Liver (tissue), 8 donors: ENCODE measurements at regions not wholly inside any gene's neighbourhood (a gene's known extent, or its start where the extent isn't known, plus 50 kb on each side); places are given as distances from the start of the nearest gene placed in this dataset.

Experiments used
- DNase-seq: peaks from one replicate; pipeline ENCODE4 v3.0.0-alpha.2; 2017; ENCODE audit warnings: low spot score
- H3K27ac ChIP-seq, 2 donors: one replicate each; pipeline ENCODE4 v1.7.0; 2013; ENCODE audit warnings: inconsistent platforms in 2 of 2, low read length in 2 of 2, control low read depth in 1 of 2, low read depth in 1 of 2, mild to moderate bottlenecking in 1 of 2
- H3K27me3 ChIP-seq, 4 donors: one replicate each; pipeline versions ENCODE4 v1.6.1 to v1.7.0; 2013; ENCODE audit warnings: low read length in 3 of 4, inconsistent platforms in 1 of 4, mild to moderate bottlenecking in 1 of 4, moderate library complexity in 1 of 4; ENCODE audit not compliant: control insufficient read depth in 4 of 4, insufficient read depth in 4 of 4
- H3K36me3 ChIP-seq, 4 donors: one replicate each; pipeline versions ENCODE4 v1.6.1 to v1.7.0; 2013; ENCODE audit warnings: low read length in 3 of 4, mild to moderate bottlenecking in 3 of 4, low read depth in 1 of 4, moderate library complexity in 1 of 4; ENCODE audit not compliant: control insufficient read depth in 4 of 4, insufficient read depth in 3 of 4
- H3K4me1 ChIP-seq, 4 donors: one replicate each; pipeline versions ENCODE4 v1.6.1 to v1.7.0; 2013; ENCODE audit warnings: low read length in 3 of 4, mild to moderate bottlenecking in 3 of 4, moderate library complexity in 1 of 4; ENCODE audit not compliant: control insufficient read depth in 4 of 4, insufficient read depth in 4 of 4
- H3K4me3 ChIP-seq, 3 donors: one replicate each; pipeline versions ENCODE4 v1.6.1 to v1.7.0; 2013; ENCODE audit warnings: low read length in 3 of 3, control low read depth in 1 of 3, low read depth in 1 of 3, mild to moderate bottlenecking in 1 of 3
- H3K9ac ChIP-seq, 2 donors: one replicate each; pipeline ENCODE4 v1.7.0; 2013; ENCODE audit warnings: low read length in 2 of 2, mild to moderate bottlenecking in 2 of 2, moderate library complexity in 2 of 2, control low read depth in 1 of 2, low read depth in 1 of 2
- H3K9me3 ChIP-seq, 4 donors: one replicate each; pipeline versions ENCODE4 v1.6.1 to v1.7.0; 2013; ENCODE audit warnings: low read length in 3 of 4; ENCODE audit not compliant: control insufficient read depth in 4 of 4
- EGR1 ChIP-seq, 2 donors: IDR thresholded peaks; 2 replicates each; pipeline ENCODE4 v1.6.1; 2016 to 2018; ENCODE audit warnings: antibody characterized with exemption in 2 of 2, low read depth in 2 of 2
- FOXA1 ChIP-seq: IDR thresholded peaks from 2 replicates; pipeline ENCODE4 v1.6.1; 2016; ENCODE audit warnings: antibody characterized with exemption
- FOXA2 ChIP-seq: IDR thresholded peaks from 2 replicates; pipeline ENCODE4 v1.6.1; 2016; ENCODE audit warnings: antibody characterized with exemption
- GABPA ChIP-seq, 2 donors: IDR thresholded peaks in 1 of 2; conservative IDR thresholded peaks in 1 of 2; 2 replicates each; pipeline ENCODE4 v1.6.1; 2016; ENCODE audit warnings: antibody characterized with exemption in 2 of 2, mild to moderate bottlenecking in 1 of 2, moderate library complexity in 1 of 2
- HNF4A ChIP-seq, 2 donors: conservative IDR thresholded peaks; 2 replicates each; pipeline ENCODE4 v1.6.1; 2016; ENCODE audit warnings: antibody characterized with exemption in 2 of 2, mild to moderate bottlenecking in 2 of 2
- JUND ChIP-seq, 2 donors: IDR thresholded peaks; 2 replicates each; pipeline ENCODE4 v1.6.1; 2016; ENCODE audit warnings: antibody characterized with exemption in 2 of 2
- NR2F2 ChIP-seq: IDR thresholded peaks from 2 replicates; pipeline ENCODE4 v1.6.1; 2016; ENCODE audit warnings: antibody characterized with exemption
- RXRA ChIP-seq, 2 donors: IDR thresholded peaks; 2 replicates each; pipeline ENCODE4 v1.6.1; 2017 to 2018; ENCODE audit warnings: antibody characterized with exemption in 2 of 2, mild to moderate bottlenecking in 1 of 2
- YY1 ChIP-seq: IDR thresholded peaks from 2 replicates; pipeline ENCODE4 v1.6.1; 2016; ENCODE audit warnings: antibody characterized with exemption, mild to moderate bottlenecking
- WGBS: extraction: QIAGEN DNeasy Blood & Tissue Kit; methylation state at CpG from one replicate; pipeline ENCODE4 v1.1.7; 2013; 5-methylcytosine and 5-hydroxymethylcytosine counted together
- TF ChIP-seq, protein P1 (sequence below): IDR thresholded peaks from 2 replicates; pipeline ENCODE4 v1.6.1; 2016; ENCODE audit warnings: antibody characterized with exemption
- TF ChIP-seq, protein P2 (sequence below): IDR thresholded peaks from 2 replicates; pipeline ENCODE4 v1.6.1; 2016; ENCODE audit warnings: antibody characterized with exemption
- TF ChIP-seq, protein P3 (sequence below): fragments of 150-350 bp; IDR thresholded peaks from 2 replicates; pipeline ENCODE4 v1.5.1; 2017; ENCODE audit warnings: improper control_type of control experiment, low read depth, low read length; ENCODE audit not compliant: missing input control
- TF ChIP-seq, protein P4 (sequence below): IDR thresholded peaks from 2 replicates; pipeline ENCODE4 v1.6.1; 2016; ENCODE audit warnings: antibody characterized with exemption, mild to moderate bottlenecking
- donor health status: healthy.
- donor health status: healthy.
- donor health status: healthy.
- donor health status: healthy.
- donor health status: healthy.

DNA sequence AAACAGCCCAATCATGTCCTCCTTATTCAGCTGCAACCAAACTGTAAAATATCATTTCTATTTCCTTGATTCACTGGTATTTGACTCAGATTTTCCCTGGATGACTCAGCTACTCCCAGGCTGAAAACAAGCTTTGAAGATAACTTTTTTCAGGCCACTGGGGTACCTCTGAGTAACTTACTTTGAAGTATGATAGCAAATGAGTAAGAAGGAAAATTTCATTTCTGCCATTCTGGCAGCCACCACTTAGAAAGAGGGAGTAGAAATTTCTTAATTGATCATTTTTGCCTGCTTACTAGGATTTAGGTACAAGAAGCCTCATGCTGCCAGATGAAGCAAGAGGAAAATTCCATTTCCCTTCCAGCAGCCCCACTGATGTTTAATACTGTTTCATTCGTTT, 247.4 kb downstream of the PRELID2 start:
- H3K4me3 ChIP-seq, result no peak overlapping the region
- no peaks in the 10 kb centered on the region for H3K36me3 ChIP-seq
- H3K4me1 ChIP-seq, result no peaks in the 10 kb centered on the region
- no peak for DNase-seq
- no peak for TF ChIP-seq HNF4A (conservative IDR thresholded peaks at IDR 0.05)
- no peak for TF ChIP-seq FOXA2
- TF ChIP-seq, protein P1, sequence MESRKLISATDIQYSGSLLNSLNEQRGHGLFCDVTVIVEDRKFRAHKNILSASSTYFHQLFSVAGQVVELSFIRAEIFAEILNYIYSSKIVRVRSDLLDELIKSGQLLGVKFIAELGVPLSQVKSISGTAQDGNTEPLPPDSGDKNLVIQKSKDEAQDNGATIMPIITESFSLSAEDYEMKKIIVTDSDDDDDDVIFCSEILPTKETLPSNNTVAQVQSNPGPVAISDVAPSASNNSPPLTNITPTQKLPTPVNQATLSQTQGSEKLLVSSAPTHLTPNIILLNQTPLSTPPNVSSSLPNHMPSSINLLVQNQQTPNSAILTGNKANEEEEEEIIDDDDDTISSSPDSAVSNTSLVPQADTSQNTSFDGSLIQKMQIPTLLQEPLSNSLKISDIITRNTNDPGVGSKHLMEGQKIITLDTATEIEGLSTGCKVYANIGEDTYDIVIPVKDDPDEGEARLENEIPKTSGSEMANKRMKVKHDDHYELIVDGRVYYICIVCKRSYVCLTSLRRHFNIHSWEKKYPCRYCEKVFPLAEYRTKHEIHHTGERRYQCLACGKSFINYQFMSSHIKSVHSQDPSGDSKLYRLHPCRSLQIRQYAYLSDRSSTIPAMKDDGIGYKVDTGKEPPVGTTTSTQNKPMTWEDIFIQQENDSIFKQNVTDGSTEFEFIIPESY, result no peak
- TF ChIP-seq JUND (IDR thresholded peaks at IDR 0.05), result no peak
- TF ChIP-seq YY1, result no peak
- TF ChIP-seq, protein P2, sequence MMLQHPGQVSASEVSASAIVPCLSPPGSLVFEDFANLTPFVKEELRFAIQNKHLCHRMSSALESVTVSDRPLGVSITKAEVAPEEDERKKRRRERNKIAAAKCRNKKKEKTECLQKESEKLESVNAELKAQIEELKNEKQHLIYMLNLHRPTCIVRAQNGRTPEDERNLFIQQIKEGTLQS, result no peak
- no peak overlapping the region for H3K27ac ChIP-seq
- whole genome bisulfite sequencing, result 77% methylated on average over 1 of the region's 1 CpG
- no peaks in the 10 kb centered on the region for H3K9me3 ChIP-seq
- H3K9ac ChIP-seq, result no peak overlapping the region
- H3K27me3 ChIP-seq, result no peaks in the 10 kb centered on the region

DNA sequence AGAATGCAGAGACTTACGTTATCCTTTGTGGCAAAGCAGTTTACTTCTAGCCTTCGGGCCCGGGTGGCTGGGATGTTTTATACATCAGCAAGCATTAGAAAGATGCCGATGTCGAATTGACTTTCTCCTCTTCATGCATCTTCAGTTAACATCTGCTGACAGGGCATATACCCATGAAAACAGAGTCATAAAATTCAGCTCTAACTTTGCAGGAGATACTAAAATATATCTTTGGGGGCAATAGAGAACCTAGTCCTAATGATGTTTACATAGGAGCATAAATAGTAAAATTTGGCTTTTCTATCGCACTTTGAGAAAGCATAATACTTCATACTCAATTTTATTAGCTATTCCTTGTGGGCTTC, 247.9 kb downstream of the PRELID2 start:
- Histone ChIP-seq H3K36me3 (no peaks in the 10 kb centered on the region), H3K9me3 (no peaks in the 10 kb centered on the region), H3K4me3 (no peak overlapping the region), H3K27me3 (no peaks in the 10 kb centered on the region), H3K9ac (no peak overlapping the region), H3K4me1 (no peaks in the 10 kb centered on the region), H3K27ac (no peak overlapping the region)
- DNase-seq, result no peak
- TF ChIP-seq RXRA (IDR thresholded peaks at IDR 0.05) (no peak), EGR1 (IDR thresholded peaks at IDR 0.05; ENCODE audit: low read depth in 2 of 2) (no peak), HNF4A (conservative IDR thresholded peaks at IDR 0.05) (no peak)
- TF ChIP-seq, protein P3, sequence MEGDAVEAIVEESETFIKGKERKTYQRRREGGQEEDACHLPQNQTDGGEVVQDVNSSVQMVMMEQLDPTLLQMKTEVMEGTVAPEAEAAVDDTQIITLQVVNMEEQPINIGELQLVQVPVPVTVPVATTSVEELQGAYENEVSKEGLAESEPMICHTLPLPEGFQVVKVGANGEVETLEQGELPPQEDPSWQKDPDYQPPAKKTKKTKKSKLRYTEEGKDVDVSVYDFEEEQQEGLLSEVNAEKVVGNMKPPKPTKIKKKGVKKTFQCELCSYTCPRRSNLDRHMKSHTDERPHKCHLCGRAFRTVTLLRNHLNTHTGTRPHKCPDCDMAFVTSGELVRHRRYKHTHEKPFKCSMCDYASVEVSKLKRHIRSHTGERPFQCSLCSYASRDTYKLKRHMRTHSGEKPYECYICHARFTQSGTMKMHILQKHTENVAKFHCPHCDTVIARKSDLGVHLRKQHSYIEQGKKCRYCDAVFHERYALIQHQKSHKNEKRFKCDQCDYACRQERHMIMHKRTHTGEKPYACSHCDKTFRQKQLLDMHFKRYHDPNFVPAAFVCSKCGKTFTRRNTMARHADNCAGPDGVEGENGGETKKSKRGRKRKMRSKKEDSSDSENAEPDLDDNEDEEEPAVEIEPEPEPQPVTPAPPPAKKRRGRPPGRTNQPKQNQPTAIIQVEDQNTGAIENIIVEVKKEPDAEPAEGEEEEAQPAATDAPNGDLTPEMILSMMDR, result no peak
- TF ChIP-seq, protein P1, result no peak
- 90% methylated on average over 6 of the region's 6 CpGs for WGBS

DNA sequence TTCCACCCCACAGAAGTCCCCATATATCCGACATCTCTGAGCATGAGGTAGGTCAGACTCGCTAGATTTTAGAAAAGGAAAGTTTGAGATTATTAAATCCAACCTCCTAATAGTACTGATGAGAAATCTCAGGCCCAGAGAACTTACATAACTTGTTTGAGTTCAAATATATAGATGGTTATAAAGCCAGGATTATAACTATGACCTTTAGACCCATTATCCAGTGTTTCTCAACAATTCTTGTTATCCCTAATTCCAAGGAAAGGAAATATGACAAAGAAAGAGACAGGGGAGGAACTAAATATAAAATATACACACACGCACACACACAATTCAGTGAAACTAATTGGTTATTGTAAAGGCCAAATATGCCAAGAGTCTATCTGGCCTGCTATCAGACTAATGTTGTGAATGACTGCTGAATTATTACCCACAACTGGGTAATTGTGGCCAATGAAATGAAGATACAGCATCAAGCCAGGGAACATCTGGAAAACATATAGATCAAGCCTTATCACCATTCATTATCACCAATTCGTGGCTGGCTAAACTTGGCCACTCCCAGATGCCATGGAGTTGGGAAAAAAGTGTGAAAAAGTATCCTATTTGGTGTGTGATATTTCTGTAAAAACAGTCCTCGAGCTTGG, 248.4 kb downstream of the PRELID2 start:
- no peaks in the 10 kb centered on the region for H3K4me1 ChIP-seq
- no peaks in the 10 kb centered on the region for H3K9me3 ChIP-seq
- H3K27me3 ChIP-seq, result no peaks in the 10 kb centered on the region
- H3K27ac ChIP-seq, result no peak overlapping the region
- no peak overlapping the region for H3K4me3 ChIP-seq
- TF ChIP-seq FOXA2 (no peak), NR2F2 (no peak), HNF4A (conservative IDR thresholded peaks at IDR 0.05) (no peak), EGR1 (IDR thresholded peaks at IDR 0.05; ENCODE audit: low read depth in 2 of 2) (no peak), FOXA1 (no peak), GABPA (IDR thresholded peaks at IDR 0.05 in 1 of 2, conservative IDR thresholded peaks at IDR 0.05 in 1 of 2) (no peak)
- TF ChIP-seq, protein P3, result no peak
- TF ChIP-seq, protein P4, sequence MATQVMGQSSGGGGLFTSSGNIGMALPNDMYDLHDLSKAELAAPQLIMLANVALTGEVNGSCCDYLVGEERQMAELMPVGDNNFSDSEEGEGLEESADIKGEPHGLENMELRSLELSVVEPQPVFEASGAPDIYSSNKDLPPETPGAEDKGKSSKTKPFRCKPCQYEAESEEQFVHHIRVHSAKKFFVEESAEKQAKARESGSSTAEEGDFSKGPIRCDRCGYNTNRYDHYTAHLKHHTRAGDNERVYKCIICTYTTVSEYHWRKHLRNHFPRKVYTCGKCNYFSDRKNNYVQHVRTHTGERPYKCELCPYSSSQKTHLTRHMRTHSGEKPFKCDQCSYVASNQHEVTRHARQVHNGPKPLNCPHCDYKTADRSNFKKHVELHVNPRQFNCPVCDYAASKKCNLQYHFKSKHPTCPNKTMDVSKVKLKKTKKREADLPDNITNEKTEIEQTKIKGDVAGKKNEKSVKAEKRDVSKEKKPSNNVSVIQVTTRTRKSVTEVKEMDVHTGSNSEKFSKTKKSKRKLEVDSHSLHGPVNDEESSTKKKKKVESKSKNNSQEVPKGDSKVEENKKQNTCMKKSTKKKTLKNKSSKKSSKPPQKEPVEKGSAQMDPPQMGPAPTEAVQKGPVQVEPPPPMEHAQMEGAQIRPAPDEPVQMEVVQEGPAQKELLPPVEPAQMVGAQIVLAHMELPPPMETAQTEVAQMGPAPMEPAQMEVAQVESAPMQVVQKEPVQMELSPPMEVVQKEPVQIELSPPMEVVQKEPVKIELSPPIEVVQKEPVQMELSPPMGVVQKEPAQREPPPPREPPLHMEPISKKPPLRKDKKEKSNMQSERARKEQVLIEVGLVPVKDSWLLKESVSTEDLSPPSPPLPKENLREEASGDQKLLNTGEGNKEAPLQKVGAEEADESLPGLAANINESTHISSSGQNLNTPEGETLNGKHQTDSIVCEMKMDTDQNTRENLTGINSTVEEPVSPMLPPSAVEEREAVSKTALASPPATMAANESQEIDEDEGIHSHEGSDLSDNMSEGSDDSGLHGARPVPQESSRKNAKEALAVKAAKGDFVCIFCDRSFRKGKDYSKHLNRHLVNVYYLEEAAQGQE, result no peak
- H3K36me3 ChIP-seq, result no peaks in the 10 kb centered on the region
- 74% methylated on average over 5 of the region's 5 CpGs for WGBS
- no peak for DNase-seq
- H3K9ac ChIP-seq, result no peak overlapping the region
